NCI-H345 (cell line): ENCODE measurements at regions not wholly inside any gene's neighbourhood (a gene's known extent, or its start where the extent isn't known, plus 50 kb on each side); places are given as distances from the start of the nearest gene placed in this dataset.

Source experiments
- DNase-seq: peaks from one replicate; lab custom pipeline; 2025; lab: John Stamatoyannopoulos, UW

DNA sequence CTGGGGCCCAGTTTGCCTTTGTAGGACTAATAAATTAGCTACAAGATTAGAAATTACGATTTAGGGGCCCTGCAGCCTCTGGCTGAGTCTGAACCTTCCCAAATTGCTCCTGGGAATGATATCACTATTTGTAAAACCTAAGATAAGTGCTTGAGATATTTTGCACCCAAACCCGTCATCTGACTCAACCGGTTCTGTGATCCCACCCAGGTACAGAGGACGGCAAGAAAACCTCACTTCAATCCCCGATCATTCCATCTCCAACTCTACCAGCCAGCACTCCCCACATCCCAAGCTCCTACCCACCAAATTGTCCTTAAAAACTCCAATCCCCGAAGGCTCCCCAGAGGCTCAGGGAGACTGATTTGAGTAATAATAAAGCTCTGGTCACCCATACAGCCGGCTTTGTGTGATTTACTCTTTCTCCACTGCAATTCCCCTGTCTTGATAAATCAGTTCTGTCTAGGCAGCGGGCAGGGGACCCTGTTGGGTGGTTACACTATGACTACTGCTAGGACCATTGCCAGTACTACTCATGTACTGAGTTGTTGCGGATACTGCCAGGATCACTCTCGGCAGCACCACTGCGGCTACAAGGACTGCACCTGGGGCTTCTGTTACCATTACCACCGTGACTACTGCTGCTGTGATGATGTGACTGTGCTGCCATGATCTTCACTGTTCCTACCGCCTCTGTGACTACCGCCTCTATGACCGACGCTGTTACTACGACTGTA lies 73.1 kb downstream of the IRF8 start:
- DNase-seq, result no peak

DNA sequence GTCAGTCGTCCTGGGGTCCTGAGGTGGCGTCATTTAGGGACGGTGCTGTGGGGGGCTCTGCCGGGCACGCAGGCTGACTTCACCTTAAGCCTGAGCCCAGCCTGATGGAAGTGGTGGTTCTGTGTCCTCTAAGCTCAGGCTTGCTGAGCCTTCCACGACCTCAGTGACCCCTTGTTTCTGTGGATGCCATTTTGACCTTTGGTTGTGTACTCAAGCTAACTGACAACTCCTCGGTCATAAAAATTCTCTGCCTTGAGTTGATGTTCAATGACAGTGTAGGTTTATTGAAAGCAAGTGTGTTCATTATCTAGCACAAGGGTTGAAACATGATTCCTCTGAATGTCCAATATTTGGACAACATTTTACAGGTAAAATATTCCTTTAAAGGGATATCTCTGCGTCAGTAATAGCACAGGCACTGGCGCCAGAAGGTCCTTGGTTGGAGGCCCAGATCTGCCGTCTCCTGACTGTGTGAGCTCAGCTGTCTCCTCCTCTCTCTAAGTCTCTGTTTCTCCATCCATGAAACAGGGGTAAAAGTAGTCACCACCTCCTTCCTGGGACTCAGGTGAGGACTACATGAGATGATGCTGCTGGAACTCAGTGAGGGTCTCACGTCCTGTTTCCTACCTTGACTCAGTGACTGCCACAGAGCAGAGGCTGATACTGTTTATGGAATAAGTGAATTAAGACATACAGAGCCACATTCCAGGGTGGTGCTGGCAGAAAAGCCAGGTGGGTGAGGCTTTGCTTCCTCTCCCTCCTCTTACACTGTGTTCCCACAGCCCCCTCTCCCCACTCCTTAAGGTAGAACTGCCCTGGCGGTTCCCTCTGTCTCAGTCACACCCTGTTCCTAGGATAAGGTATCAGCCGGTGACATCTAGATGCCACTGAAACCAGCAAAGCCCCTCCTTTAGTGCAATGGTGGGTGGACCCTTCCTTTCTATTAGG lies 75.7 kb downstream of the IRF8 start:
- no peak for DNase-seq

DNA sequence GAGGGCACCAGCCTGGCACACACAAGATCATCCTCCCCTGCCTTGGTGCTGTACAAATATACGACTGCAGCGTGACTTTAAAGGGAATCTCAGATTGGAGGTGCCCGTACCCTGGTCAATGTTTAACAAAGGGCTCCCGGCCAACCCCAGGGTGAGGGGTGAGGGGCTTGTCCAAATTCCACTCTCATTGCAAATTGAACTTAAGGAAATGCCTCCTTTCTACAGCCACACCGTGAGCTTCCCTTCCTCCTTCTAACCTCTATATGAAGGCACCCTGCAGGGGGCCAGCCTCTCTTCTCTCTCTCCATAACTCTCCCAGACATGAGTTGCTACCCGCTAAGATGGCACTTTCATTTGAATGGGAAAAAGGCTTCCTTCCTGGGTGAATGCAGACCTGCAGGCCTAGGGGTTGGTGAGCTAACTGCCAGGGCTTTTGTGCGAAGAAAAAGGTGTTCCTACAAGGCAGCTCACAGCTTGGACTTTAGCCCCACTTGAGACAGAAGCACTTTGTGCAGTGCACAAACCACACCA lies 76.6 kb downstream of the IRF8 start:
- no peak for DNase-seq

DNA sequence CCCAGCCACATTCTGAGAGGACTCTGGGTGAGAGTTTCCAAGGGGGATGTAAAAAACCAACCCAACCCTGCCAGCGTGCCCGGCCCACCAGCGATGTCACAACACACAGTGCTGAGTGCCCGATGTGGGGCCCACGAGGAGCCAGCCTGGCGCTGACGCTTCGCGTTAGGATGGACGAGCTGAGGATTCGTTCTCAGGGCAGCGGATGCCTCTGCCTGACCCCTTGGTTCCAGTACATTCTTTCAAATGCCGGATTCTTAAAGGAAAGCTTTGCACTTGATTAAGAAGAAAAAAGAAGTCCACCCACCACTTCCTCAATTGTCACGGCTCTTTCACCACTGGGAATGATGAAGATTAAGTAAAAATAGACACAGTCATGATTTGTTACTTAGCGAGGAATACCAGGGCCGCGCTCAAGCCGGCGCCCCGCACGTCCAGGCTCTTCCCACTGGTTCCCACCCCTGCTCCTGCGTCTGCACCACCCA lies 79.4 kb downstream of the IRF8 start:
- no peak for DNase-seq

DNA sequence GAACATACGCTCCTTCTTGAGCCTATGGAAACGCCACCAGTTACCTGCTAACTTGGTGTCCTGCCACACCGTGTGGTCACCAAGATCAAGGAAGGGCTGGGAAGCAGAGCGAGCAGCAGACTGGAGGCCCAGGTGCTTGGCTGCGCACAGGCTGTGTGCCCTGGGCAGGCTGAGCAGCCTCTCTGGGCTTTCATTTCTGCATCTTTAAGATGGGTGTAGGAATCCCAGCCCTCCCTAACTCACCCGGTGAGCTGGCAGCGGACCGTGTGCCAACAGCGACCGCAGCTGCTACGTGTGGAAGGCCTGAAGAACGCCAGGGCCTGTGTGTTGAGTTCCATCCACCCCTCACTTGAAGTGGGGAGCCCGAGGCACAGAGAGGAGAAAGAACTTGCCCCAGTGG lies 80.0 kb downstream of the IRF8 start:
- no peak for DNase-seq

DNA sequence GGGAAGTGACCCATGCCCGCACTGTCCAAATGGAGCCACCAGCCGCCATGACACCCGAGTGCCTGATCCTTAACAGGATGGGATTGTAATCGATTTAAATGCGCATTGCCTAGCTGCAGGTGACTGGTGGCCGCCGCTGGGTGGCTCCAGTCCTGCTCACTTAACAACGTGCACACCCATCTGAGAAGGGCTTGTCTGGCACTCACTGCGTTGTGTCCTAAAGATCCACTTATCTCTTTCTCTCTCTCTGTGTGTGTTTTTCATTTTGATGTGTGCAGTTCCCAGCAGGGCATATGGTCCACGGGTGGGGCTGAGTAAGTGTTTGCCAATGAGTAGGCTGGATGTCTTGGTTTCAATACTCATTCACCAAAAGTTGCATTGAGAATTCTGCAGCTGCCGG lies 80.6 kb downstream of the IRF8 start:
- no peak for DNase-seq

DNA sequence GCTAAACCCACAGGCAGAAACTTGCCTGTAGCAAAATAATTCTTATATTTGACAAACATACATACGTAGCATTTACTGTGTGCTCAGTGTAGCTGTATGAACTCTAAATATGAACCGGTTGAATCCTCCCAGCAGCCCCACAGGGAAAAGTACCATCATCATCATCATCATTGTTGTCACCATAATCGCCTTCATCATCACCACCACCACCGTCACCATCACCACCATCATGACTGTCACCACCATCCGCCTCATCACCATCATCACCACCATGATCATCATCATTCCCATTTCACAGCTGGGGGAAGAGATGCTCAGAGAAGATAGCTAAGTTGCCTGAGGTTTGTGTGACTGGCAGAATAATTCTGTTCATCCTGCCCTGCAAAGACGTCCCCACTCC lies 81.7 kb downstream of the IRF8 start:
- no peak for DNase-seq

DNA sequence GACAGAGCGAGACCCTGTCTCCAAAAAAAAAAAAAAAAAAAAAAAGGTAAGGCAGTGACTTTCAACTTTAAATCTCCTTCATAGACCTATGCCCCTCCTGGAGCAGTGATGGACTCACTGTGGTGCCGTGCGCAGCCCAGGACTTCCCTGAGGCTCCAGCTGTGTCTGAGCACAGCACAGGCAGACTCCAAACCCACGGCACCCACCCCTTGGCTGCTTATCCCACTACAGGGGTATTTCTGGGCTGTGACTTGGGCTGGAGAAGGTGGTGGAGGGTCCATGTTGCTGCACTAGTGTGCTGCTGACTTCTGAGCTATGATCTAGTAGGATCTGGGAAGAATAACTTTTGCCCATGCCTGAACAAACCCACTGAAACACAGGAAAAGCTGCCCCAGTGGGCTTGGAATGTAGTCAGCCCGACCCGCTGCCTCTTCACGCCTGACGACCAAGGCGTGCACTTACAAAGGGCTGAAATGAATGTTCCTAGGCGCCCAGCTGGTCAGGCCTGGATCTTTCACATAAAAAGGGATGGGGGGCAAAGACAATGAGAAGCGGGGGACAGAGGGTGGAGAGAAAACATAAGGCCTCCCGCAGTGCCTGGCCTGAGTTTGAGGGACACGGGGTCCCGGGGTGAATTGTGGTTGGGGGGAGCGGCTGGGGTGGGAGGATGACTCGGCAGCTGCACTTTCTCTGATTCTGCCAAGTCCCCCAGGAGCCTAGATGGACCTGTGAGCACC lies 83.0 kb downstream of the IRF8 start:
- DNase-seq, result no peak

DNA sequence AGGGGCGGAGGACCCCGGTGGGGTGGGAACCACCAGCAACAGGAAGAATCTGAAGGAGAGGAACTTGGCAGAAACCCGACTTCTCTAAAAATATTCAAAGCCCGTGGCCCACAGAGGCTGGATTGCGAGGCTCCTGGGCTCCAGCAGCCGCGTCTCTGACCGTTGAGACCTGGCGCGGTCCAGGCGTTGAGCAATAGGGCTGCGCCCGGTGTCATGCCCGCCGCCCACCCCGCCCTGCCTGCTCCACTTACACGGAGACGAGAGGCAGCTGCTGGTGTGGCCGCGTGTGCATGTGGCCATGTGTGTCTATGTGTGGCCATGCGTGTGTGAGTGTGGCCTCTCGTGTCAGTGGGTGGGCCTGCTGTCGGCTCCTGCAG lies 83.6 kb downstream of the IRF8 start:
- no peak for DNase-seq

DNA sequence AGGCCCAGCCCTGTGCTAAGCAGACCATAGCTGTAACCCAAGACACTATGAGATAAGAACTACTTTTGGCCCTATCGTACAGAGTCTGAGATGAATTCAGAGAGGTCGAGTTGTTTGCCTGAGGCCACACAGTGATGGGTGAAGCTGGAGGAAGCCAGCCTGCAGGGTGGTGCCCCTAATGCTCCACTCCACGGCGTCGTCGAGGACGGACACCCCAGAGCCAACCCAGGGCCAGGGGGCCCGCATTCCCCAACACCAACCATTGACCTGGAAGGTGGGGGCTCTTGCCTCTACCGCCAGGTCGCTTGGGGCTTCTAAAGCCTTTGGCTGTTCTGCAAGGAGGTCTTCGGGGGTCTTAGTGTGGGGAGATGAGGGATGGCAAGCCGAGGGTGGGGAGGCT lies 84.1 kb downstream of the IRF8 start:
- DNase-seq, result no peak

DNA sequence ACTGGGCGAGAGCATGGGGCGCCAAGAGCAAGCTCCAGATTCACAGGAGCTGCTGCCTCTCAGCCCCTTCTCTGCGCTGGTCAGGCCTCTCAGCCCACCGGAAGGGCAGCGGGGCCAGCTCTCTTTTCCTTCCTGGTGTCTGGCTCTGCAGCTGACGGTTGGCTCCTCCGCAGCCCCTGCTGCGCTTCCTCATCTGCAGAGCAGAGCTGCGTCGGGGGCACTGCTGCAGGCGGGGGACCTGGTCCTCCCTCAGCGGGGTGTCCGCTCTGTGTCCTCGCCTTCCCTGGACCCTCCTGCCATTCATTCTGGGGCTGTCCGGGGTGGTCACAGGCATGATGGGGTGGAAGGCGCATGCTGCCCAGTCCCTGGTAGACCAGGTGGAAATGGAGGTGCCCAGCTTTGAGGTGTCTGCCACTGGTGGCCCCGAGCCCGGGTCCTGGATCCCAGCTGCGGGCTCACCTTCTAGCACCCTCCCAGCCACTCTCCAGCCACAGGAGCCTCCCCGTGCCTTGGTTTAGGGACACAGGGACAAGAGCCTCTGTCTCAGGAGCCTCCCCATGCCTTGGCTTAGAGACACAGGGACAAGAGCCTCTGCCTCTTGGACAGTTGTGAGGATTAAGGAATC lies 84.8 kb downstream of the IRF8 start:
- DNase-seq, result no peak

DNA sequence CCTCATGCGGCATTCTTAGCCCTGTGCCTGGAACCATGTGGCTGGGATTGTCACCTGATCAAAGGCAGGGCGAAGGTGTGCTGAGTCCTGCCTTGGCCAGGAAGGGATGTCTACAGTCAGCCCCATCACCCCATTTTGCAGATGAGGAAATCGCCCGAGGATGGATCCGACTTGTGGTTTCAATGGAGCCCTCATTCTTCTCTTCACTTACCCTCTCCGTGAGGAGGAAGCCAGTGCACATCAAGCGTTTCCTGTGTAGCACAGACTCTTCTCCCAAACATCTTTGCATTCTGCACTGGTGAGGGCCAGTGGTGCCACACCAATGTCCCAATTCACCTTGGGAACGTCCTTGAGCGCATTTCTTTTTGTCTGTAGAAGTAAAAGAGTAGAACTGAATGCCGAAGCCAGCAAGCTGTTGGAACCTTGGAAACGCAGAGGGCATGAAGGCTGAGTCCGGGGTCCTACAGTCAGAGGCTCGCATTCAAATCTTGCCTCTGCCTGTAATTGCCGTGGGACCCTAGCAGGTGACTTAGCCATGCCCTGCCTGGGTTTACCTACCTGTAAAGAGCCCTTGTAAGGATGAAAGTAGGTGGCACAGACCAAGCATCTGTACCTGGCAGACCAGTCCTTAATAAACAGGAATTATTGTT lies 85.4 kb downstream of the IRF8 start:
- DNase-seq, result no peak

DNA sequence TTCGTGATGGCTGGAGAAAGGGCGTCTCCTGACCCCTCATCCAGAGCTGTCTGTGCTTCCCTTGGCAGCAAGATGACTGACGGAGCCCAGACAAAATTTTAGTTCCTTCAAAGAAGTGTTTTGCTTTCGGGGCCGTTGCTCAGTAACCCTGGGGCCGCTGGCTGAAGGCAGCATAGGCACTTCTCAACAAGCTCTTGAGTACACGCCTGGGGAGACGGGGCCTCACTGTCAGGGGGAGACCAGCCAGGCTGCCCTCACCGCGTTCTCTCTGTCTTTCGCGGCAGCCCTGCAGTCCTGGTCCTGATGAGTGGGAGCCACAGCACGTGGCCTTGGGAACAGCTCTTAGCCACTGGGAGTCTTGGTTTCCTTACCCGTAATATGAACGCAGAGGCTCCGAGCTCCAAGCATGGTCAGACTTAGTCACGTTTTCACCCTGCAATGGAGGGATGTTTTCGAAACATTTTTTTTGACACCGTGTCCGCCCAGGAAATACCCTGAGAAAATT lies 86.0 kb downstream of the IRF8 start:
- no peak for DNase-seq

DNA sequence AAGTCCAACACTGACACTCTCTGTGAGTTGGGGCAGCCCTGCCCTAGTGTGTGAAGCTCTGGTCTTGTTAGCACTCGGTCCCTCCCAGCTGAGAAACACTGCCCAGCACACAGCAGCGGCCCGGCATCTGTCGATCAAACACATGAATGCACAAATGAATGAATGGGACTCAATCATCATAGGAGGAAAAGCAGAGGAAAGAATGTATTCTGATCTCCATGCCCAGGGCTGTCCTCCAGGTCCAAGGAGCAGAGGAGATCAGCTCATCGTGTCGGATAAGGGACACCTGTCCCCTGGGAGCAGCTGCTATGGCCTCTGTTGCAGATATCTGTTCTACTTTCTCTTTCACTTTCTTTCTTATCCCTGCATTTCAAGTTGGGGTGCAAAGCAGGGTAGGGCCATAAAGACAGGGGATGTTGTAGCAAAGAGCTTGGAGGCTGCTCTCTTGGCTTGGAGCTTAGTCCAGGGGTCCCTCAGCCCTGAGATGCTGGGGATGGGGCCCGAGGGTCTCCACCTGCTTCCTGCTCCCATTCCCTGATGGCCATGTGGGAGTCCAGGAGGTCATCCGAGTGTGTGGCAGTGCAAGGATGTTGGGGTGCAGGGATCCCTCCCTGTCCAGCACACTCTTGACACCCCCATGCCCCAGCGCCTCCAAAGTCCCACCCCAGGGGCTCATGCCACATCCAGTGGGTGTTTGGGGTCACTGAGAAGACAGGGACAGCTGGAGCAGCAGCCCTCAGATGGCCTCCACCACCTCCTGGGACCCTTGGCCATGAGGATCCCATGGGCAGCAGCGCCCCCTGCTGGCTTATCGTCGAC lies 88.2 kb downstream of the IRF8 start:
- no peak for DNase-seq

DNA sequence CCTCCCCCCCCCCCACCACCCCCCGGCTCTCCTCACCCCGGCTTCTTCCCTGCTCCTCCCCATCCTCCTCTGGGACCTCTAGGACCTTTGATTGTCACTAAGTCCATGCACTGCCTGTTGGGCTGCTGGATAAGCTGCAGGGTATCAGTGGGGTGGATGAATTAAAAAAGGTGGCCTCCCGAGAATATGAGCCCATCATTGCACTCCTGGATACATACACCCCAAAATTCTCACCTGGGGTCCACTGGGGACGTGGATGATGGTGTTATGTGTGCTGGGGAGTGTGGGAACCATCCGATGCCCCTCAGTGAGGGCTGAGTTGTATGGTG lies 88.8 kb downstream of the IRF8 start:
- no peak for DNase-seq

DNA sequence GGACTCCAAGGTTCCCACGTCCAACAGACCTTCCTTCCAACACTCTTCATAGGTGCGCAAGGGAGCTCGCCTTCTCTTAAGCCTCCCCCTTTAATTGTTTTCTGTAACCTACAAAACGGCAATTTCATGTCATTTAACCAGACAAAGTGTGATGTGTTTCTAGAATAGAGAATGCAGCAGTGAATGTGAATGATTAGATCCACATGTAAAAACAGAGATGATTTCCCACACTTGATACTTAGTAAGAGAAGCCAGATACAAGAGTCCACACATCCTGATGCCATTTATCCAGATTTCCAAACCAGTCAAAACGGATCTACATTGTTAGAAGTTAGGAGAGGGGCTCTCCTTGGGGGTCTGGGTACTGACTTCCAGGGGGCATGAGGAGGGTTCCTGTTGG lies 89.3 kb downstream of the IRF8 start:
- no peak for DNase-seq

DNA sequence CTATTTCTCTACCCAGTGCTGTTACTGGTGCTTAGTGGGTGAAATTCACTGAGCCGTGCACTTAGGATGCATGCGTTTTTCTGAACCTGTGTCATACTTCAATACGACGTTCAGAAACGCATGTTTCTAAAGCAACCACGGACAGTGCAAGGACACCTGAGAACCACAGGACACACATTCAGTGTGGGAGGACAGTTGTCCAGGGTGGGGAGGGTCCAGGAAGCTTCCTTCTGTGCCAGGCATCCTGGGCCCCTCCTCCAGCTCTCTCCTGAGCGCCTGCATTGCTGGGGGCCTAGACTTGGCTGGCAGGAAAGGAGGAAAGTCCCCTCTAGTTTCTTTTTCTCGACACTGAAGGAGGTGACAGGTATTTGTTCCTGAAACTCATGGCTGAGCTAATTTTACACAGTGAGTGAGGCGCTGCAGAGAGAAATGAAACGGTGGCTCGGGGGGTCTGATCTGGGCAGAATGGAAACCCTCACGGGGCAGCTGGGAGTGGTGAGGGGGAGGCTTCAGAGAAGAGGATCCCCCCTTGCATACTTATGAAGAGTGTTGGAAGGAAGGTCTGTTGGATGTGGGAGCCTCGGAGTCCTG lies 89.9 kb downstream of the IRF8 start:
- no peak for DNase-seq

DNA sequence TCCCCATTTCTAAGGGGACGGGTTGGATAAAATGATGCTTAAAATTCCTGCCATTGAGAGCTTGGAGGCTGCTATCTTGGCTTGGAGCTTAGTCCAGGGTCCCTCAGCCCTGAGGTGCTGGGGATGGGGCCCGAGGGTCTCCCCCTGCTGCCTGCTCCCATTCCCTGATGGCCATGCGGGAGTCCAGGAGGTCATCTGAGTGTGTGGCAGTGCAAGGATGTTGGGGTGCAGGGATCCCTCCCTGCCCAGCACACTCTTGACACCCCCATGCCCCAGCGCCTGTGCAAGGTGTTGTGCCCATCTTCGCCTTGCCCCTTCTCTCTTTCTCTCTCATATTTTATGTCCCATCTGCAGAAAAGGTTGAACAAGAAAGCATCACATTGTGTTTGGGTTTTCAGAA lies 90.4 kb downstream of the IRF8 start:
- DNase-seq, result no peak

DNA sequence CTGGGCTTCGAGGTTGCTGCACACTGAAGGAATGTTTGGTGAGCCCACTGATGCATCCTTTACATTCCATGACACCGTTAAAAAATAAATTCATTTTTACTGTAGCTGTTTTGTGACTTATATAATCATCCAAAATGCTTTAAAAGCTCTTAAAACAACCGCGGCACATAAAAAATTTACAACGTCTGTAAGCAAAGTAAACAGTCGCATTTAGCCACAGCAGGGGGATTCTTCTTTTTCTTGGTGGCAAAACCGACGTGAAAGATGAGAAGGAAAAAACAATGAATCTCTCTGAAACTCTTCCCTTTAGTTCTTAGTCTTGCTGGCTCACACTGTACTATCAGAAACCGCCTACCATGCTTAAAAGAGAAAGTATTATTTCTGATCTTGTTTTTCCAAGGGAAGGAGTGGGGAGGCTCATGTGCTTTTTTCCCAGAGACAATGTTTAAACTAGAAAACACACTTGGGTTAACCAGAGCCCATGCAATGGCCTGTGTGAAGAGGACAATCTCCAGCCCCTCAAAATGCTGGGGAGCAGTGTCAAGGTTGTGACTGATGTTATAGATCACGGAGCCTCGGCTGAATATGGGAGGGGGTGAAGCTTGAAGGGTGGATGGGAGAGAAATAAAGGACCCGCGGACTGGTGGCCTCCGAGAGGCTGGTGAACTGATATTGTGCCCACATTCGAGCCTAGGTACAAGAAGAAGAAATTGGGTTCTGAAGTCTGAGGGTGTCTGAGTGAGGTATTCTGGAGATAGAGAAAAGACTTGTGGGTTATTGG lies 91.1 kb downstream of the IRF8 start:
- no peak for DNase-seq
